ENCODE measurements at regions not wholly inside any gene's neighbourhood (a gene's known extent, or its start where the extent isn't known, plus 50 kb on each side); places are given as distances from the start of the nearest gene placed in this dataset.

DNA sequence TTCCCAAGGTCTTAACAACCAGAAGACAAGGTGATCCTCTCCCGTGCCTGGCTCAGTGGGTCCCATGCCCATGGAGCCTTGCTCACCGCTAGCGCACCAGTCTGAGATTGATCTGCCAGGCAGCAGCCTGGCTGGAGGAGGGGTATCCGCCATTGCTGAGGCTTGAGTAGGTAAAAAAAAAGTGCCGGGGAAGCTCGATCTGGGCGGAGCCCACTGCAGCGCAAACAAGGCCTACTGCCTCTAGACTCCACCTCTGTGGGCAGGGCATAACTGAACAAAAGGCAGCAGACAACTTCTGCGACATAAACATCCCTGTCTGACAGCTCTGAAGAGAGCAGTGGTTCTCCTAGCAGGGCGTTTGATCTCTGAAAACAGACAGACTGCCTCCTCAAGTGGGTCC lies 104.0 kb downstream of the C14orf39 start:
- no peaks in the 10 kb centered on the region for H3K4me1 ChIP-seq (replicated peaks; ENCODE audit: insufficient read depth)
- DNase-seq: peak in 1 of 2 experiments; percentile 20
- BruUV-seq (replicated peaks): no TSS peak
- H3K27me3 ChIP-seq (ENCODE audit: insufficient read depth, low read depth): 0 out of 2 replicates have a peak, but pooled peaks cover 7% of the 10 kb centered on the region
- intact Hi-C loops (cut with micrococcal nuclease; ENCODE audit: unreplicated experiment): no loop called here
- POLR2A ChIA-PET (ENCODE audit: unreplicated experiment): no interaction called here
- no peaks in the 10 kb centered on the region for H4K20me1 ChIP-seq (ENCODE audit: insufficient read depth)
- no peaks in the 10 kb centered on the region for H3F3A ChIP-seq (ENCODE audit: insufficient read depth, low read depth)
- no peaks in the 10 kb centered on the region for H3K9me3 ChIP-seq (ENCODE audit: insufficient read depth, low read depth)
- H3K36me3 ChIP-seq (ENCODE audit: low read depth): no peaks in the 10 kb centered on the region
- H3K27ac ChIP-seq: no peak overlapping the region
- H3K79me2 ChIP-seq (ENCODE audit: low read depth): no peaks in the 10 kb centered on the region
- CTCF ChIA-PET: interaction anchor here (0.6 kb wide), 1 partner anchor 200 kb away, joined by 4 read pairs; no protein-coding TSS in a partner anchor
- H2AFZ ChIP-seq: peak overlapping the region; percentile 69
- no peaks in the 10 kb centered on the region for H3K9me2 ChIP-seq (ENCODE audit: insufficient read depth)
- TF ChIP-seq CTCF (conservative IDR thresholded peaks at IDR 0.05) (no peak), EZH2 (IDR thresholded peaks at IDR 0.05; ENCODE audit: low read depth) (no peak)
- peak overlapping the region; percentile 42; the same call in 1 of the 2 replicates for H3K4me3 ChIP-seq
- H3K4me2 ChIP-seq: peak overlapping the region; percentile 58

All from PC-9 (cell line).